Body of pancreas (tissue), 4 donors: ENCODE measurements at regions not wholly inside any gene's neighbourhood (a gene's known extent, or its start where the extent isn't known, plus 50 kb on each side); places are given as distances from the start of the nearest gene placed in this dataset.

Source experiments
- ATAC-seq: fragments of 150-250 bp; one replicate; pipeline ENCODE4 v1.9.1; 2016
- DNase-seq, 4 donors: peaks; one replicate each; pipeline ENCODE4 v3.0.0-alpha.2; 2019
- H3K27ac ChIP-seq, 4 donors: fragments of 200-600 bp; sonication (generic); 1 replicate in 3 of 4; 2 replicates in 1 of 4; pipeline versions ENCODE4 v1.5.1 to v1.6.1; 2016 to 2019; ENCODE audit warnings: mild to moderate bottlenecking in 1 of 4, mixed read lengths in 1 of 4, moderate library complexity in 1 of 4
- H3K27me3 ChIP-seq, 2 donors: fragments of 200-600 bp; sonication (generic); one replicate each; pipeline ENCODE4 v1.6.0; 2016; ENCODE audit warnings: mild to moderate bottlenecking in 1 of 2
- H3K36me3 ChIP-seq, 2 donors: fragments of 200-600 bp; sonication (generic); replicated peaks in 1 of 2; 2 replicates each; pipeline ENCODE4 v1.5.1; 2016; ENCODE audit warnings: low read depth in 2 of 2; ENCODE audit not compliant: insufficient read depth in 1 of 2
- H3K4me1 ChIP-seq: fragments of 200-600 bp; sonication (generic); one replicate; pipeline ENCODE4 v1.6.0; 2016
- H3K4me3 ChIP-seq, 2 donors: fragments of 200-600 bp; sonication (generic); 1 replicate in 1 of 2; 2 replicates in 1 of 2; pipeline ENCODE4 v1.5.1; 2016 to 2019
- H3K9me3 ChIP-seq, 3 donors: fragments of 200-600 bp; sonication (generic); 1 replicate in 2 of 3; 2 replicates in 1 of 3; pipeline ENCODE4 v1.5.1; 2016
- POLR2A ChIP-seq, 3 donors: fragments of 450-650 bp; IDR thresholded peaks; one replicate each; pipeline ENCODE4 v1.6.1; 2016; ENCODE audit warnings: antibody characterized with exemption in 3 of 3, mild to moderate bottlenecking in 2 of 3
- WGBS, 2 donors: methylation state at CpG; one replicate each; pipeline ENCODE4 v1.1.5; 2017; 5-methylcytosine and 5-hydroxymethylcytosine counted together
- intact Hi-C: fragments of 100-400 bp; cut with DNase I; formaldehyde crosslinking; loops from one replicate; pipeline ENCODE4 v1.15.1; 2023
- TF ChIP-seq, protein P1 (sequence below), 7 experiments: fragments of 450-650 bp in 4 of 7; fragments of 200-600 bp in 3 of 7; sonication (generic) in 3 of 7; IDR thresholded peaks; one replicate each; pipeline ENCODE4 v1.5.1; 2016 to 2019; ENCODE audit warnings: antibody characterized with exemption in 7 of 7

DNA sequence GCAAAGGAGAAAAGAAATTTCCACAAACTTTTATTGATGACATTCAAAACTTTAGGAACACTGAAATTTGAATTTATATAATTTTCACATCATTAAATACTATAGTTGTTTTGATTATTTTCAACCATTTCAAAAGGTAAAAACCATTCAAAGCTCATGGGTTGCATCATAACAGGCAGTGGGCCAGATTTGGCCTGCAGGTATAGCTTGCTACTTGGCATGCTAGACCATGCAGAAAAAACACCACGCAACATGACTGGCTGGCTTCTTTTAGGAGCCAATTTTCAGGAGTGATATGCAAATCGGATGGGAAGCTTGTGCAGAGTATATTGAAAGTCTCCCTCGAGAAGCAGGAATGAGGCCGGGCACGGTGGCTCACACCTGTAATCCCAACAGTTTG lies 144.8 kb downstream of the GLUL start:
- H3K36me3 ChIP-seq = no peaks in the 10 kb centered on the region
- WGBS, 2 donors = 66 to 75% methylated on average over 5 of the region's 5 CpGs
- H3K27me3 ChIP-seq = no peaks in the 10 kb centered on the region
- ATAC-seq (no peak), DNase-seq (peak; percentile 27 to 72 (median 38))
- no peak overlapping the region for H3K27ac ChIP-seq
- no peaks in the 10 kb centered on the region for H3K9me3 ChIP-seq
- intact Hi-C loops = no loop called here
- no peak overlapping the region for H3K4me3 ChIP-seq
- no peak for TF ChIP-seq POLR2A (IDR thresholded peaks at IDR 0.05)
- TF ChIP-seq, protein P1, sequence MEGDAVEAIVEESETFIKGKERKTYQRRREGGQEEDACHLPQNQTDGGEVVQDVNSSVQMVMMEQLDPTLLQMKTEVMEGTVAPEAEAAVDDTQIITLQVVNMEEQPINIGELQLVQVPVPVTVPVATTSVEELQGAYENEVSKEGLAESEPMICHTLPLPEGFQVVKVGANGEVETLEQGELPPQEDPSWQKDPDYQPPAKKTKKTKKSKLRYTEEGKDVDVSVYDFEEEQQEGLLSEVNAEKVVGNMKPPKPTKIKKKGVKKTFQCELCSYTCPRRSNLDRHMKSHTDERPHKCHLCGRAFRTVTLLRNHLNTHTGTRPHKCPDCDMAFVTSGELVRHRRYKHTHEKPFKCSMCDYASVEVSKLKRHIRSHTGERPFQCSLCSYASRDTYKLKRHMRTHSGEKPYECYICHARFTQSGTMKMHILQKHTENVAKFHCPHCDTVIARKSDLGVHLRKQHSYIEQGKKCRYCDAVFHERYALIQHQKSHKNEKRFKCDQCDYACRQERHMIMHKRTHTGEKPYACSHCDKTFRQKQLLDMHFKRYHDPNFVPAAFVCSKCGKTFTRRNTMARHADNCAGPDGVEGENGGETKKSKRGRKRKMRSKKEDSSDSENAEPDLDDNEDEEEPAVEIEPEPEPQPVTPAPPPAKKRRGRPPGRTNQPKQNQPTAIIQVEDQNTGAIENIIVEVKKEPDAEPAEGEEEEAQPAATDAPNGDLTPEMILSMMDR (IDR thresholded peaks at IDR 0.05) = no peak
- H3K4me1 ChIP-seq = no peaks in the 10 kb centered on the region

DNA sequence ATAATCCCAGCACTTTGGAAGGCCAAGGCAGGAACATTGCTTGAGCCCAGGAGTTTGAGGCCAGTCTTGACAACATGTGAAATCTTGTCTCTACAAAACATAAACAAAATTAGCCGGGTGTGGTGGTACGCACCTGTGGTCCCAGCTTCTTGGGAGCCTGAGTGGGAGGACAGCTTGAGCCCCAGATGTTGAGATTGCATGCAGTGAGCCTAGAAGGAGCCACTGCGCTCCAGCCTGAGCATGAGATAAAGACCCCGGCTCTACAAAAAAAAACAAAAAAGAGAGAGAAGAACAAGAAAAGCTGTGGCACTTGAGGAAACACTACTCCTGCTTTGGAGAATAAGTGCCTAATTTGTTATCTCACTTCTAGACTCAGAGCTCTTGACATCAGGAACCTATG lies 146.6 kb downstream of the GLUL start:
- Histone ChIP-seq H3K27ac (no peak overlapping the region), H3K27me3 (no peaks in the 10 kb centered on the region), H3K4me1 (no peaks in the 10 kb centered on the region), H3K36me3 (no peaks in the 10 kb centered on the region), H3K9me3 (no peaks in the 10 kb centered on the region), H3K4me3 (no peak overlapping the region)
- no peak for TF ChIP-seq POLR2A (IDR thresholded peaks at IDR 0.05)
- no peak for DNase-seq
- intact Hi-C loops = no loop called here
- no peak for ATAC-seq
- 96 to 98% methylated on average over 4 of the region's 4 CpGs for WGBS, 2 donors

DNA sequence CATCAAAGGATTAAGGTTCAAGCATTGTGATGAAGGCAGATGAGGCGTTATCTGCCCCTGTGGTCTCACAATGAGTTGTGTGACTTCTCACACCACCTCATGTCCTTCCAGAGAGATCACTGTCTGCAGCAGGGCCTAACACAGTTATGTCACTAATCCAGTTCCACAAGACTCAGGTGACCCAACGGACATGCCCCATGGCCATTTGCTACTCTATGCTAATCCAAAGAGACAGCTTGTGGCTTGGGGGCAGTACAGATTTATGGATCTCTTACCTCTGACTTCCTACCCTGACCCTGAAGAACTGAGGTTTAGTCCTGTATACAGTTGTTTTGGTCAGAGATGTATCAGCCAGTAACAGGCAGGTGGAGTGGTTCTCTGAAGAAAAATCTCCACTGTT lies 147.1 kb downstream of the GLUL start:
- intact Hi-C loops = no loop called here

DNA sequence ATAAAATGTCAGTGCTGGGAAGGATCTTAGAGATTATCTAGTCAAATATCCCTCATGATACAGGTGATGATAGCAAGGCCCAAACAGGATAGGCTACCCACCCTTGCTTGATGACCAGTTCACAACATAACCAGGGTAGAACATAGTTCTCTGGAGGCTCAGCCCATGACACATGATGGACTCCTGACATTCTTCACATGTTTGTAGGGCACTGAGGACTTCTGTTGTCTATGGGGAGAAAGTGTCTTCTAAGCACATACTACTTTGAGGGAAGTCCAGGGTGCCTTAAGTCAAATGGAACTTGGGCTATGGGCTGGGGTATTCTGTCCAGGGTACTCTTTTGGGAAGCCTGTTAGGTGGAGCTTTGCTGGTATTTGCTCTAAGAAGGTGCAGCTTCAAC lies 148.9 kb downstream of the GLUL start:
- intact Hi-C loops = no loop called here
- no peaks in the 10 kb centered on the region for H3K9me3 ChIP-seq
- H3K27me3 ChIP-seq = no peaks in the 10 kb centered on the region
- no peak overlapping the region for H3K27ac ChIP-seq
- no peaks in the 10 kb centered on the region for H3K36me3 ChIP-seq
- DNase-seq (no peak), ATAC-seq (no peak)
- TF ChIP-seq POLR2A (IDR thresholded peaks at IDR 0.05) = no peak
- TF ChIP-seq, protein P1 (IDR thresholded peaks at IDR 0.05) = no peak
- H3K4me1 ChIP-seq = no peaks in the 10 kb centered on the region
- no peak overlapping the region for H3K4me3 ChIP-seq

More for the DNA sequence above, 147.1 kb downstream of the GLUL start:
- no peaks in the 10 kb centered on the region for H3K4me1 ChIP-seq
- H3K4me3 ChIP-seq = no peak overlapping the region
- no peaks in the 10 kb centered on the region for H3K27me3 ChIP-seq
- H3K9me3 ChIP-seq = no peaks in the 10 kb centered on the region
- ATAC-seq = no peak
- 93 to 94% methylated on average over 2 of the region's 2 CpGs for WGBS, 2 donors
- no peaks in the 10 kb centered on the region for H3K36me3 ChIP-seq
- TF ChIP-seq, protein P1 (IDR thresholded peaks at IDR 0.05) = no peak
- TF ChIP-seq POLR2A (IDR thresholded peaks at IDR 0.05) = no peak
- no peak overlapping the region for H3K27ac ChIP-seq
- DNase-seq = no peak

DNA sequence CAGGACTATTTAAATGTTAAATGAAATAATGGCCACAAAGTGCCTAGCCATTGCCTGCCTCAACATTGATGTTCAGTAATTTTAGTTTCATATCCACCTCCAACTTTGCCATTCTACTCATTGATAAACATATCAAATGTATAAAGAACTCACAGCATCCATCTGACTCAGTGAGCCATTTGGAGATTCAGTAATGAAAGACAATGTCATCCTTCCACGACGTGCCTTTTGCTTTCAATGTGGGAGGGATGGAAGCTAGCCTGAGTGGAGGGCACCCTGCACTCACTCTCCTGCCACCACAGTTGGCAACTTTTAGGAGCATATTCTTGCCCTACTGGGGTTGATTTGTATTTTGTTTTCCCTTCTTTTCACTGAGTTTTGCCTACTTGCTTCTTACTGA lies 151.5 kb downstream of the GLUL start:
- no peak for DNase-seq
- Histone ChIP-seq H3K4me1 (no peaks in the 10 kb centered on the region), H3K27me3 (no peaks in the 10 kb centered on the region), H3K36me3 (no peaks in the 10 kb centered on the region), H3K9me3 (no peaks in the 10 kb centered on the region), H3K27ac (no peak overlapping the region), H3K4me3 (no peak overlapping the region)
- 77 to 96% methylated on average over 2 of the region's 2 CpGs for WGBS, 2 donors
- no peak for ATAC-seq
- no peak for TF ChIP-seq POLR2A (IDR thresholded peaks at IDR 0.05)
- TF ChIP-seq, protein P1 (IDR thresholded peaks at IDR 0.05) = no peak
- intact Hi-C loops = no loop called here
